Activated naive CD4-positive, alpha-beta T cell treated with anti-CD3 and anti-CD28 coated beads, Interleukin-2, amount 10 ng/mL, durations not matched to agents 7 days and 5 days (primary cell): ENCODE measurements at regions not wholly inside any gene's neighbourhood (a gene's known extent, or its start where the extent isn't known, plus 50 kb on each side); places are given as distances from the start of the nearest gene placed in this dataset.
"Not testable (repeated sequence)": the region's sequence is repeated elsewhere in the genome, so short reads cannot be mapped to it uniquely, and the experiment has no call there.

Source experiments
- CTCF ChIA-PET: fragments of 350-600 bp; sonication (Branson Sonifier 250); formaldehyde crosslinking; loops from one replicate; lab custom pipeline; 2021; ENCODE audit warnings: antibody characterized with exemption; lab: Charles Lee
- DNase-seq: peaks from one replicate; pipeline ENCODE4 v3.0.0-alpha.2; 2020
- H3K27ac Mint-ChIP-seq: one replicate; pipeline ENCODE4 v1.8.0; 2021; ENCODE audit warnings: mild to moderate bottlenecking, moderate library complexity, mixed read lengths
- H3K27me3 Mint-ChIP-seq: one replicate; pipeline ENCODE4 v1.8.0; 2021; ENCODE audit warnings: mild to moderate bottlenecking, mixed read lengths
- H3K36me3 Mint-ChIP-seq: one replicate; pipeline ENCODE4 v1.8.0; 2021; ENCODE audit warnings: mixed read lengths
- H3K4me1 Mint-ChIP-seq: one replicate; pipeline ENCODE4 v1.8.0; 2021; ENCODE audit warnings: mixed read lengths
- H3K4me3 Mint-ChIP-seq: one replicate; pipeline ENCODE4 v1.8.0; 2021; ENCODE audit warnings: mild to moderate bottlenecking, moderate library complexity, mixed read lengths
- H3K9me3 Mint-ChIP-seq: one replicate; pipeline ENCODE4 v1.8.0; 2021; ENCODE audit warnings: mixed read lengths

DNA sequence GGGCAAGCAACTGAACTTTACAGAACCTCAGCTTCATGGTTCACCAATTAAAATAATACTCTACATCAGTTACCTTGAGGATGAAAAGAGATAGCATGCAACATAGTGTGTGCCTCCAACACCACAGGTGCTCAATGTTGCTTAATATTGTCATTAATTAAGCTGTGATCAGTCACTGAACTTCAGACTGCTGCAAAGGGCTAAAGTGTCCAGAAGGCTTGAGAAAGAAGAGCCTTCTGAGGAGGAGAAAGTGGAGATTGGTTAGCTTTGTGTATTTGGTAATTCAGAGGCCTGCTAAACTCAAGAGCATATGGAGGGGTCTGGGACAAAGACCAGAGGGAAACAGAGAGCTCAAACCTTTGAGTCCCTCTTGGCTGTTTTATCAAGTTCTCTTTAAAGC lies 66.3 kb upstream of the SELENOP start:
- no peak overlapping the region for H3K27ac Mint-ChIP-seq
- no peak for DNase-seq
- no peaks in the 10 kb centered on the region for H3K36me3 Mint-ChIP-seq
- CTCF ChIA-PET, result no interaction called here
- no peaks in the 10 kb centered on the region for H3K9me3 Mint-ChIP-seq
- peaks cover 8% of the 10 kb centered on the region for H3K27me3 Mint-ChIP-seq
- H3K4me3 Mint-ChIP-seq, result no peak overlapping the region
- H3K4me1 Mint-ChIP-seq, result peaks cover 11% of the 10 kb centered on the region

DNA sequence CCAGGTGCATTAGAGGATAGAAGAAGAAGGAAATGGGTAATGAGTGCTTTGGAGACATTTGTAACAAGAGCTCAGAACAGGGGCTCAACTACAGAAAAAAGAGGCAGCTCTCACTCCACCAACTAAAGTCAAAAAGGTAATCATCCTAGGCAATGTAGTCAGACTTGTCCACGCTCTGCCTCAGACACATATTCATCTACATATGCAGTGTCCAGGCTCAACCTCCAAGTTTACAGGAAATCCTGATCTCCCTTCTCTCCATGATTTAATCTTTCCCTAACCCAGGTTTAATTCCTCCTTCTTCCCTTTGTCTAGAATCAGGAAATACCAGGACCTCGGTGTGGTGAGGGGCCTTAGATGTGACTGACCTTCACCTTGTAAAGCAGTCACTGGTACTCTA lies 65.7 kb upstream of the SELENOP start:
- CTCF ChIA-PET, result no interaction called here
- Mint-ChIP-seq H3K27me3 (peaks cover 8% of the 10 kb centered on the region), H3K9me3 (no peaks in the 10 kb centered on the region), H3K4me1 (peaks cover 11% of the 10 kb centered on the region), H3K27ac (no peak overlapping the region), H3K4me3 (no peak overlapping the region), H3K36me3 (no peaks in the 10 kb centered on the region)
- no peak for DNase-seq

DNA sequence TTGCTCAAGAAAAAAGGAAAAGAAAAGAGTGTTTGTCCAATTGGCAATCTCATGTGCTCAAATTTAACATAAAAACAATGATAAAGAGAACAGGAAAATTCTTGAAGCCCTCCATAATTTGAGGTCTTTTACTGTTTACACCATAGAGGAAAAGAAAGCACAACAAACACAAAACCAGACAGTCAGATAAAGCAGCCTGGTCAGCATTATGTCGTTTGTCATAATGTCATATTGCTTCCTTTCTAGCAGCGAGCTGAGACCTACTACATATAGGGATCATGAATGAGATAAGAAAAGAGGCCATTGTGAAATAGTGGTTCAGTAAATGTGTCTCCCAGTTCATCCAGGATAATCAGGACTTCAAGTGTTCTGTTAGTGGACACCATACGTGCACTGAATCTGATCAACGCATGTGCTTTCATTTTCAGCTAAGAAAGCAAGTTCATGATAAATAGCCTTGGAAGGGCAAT lies 64.7 kb upstream of the SELENOP start:
- no peak overlapping the region for H3K27ac Mint-ChIP-seq
- no peaks in the 10 kb centered on the region for H3K9me3 Mint-ChIP-seq
- H3K4me3 Mint-ChIP-seq, result no peak overlapping the region
- no peaks in the 10 kb centered on the region for H3K36me3 Mint-ChIP-seq
- CTCF ChIA-PET, result interaction anchor here (0.7 kb wide), 1 partner anchor 648 kb away, joined by 3 read pairs; no protein-coding TSS in a partner anchor
- H3K4me1 Mint-ChIP-seq, result peaks cover 11% of the 10 kb centered on the region
- peaks cover 15% of the 10 kb centered on the region for H3K27me3 Mint-ChIP-seq
- DNase-seq, result no peak

DNA sequence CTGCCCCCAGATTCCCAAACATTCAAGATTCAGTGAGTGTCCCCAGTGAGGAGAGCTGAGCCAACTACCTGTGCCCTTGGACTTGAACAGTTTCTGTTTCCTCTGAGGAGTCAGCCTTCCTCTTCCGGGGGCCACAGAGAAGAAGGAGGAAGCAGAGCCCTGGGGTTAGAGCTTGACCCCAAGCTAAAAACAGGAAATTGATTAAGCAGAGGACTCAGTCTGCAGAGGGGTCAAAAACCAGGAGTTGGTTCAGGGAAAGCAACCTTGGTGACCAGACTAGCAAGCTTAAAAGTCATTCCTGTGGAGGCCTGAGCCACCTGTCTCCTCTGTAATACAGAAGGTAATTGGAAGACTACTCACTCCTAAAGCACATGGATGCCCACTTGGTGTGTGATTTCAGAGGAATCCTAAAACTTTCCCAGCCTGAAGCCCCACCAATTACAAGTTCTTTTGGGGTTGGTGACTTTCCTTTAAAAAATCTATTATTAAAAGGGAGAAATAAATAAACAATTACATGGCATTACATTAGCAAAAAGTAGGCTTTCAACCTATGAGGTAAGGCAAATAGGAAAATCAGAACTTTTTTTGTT lies 64.2 kb upstream of the SELENOP start:
- Mint-ChIP-seq H3K27ac (no peak overlapping the region), H3K9me3 (no peaks in the 10 kb centered on the region), H3K4me3 (no peak overlapping the region), H3K4me1 (peaks cover 11% of the 10 kb centered on the region), H3K27me3 (peaks cover 12% of the 10 kb centered on the region), H3K36me3 (no peaks in the 10 kb centered on the region)
- DNase-seq, result no peak
- CTCF ChIA-PET, result no interaction called here

DNA sequence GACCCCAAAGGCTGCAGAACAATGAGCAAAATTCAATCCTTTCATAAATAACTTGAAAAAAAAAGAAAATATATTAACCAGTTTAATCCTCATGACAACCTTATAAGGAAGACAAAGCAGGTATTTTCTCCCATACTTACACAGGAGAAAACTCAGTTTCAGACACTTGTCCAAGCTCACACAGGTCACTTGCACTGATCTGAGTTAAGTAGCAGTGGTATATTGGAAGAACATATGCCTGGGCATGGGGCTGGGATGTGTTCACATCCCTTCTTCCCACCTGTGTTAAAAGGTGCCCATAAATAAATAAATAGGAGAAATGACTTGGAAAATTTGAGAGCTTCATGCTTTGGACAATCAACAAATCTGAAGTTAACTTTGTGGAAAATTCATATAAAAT lies 63.5 kb upstream of the SELENOP start:
- Mint-ChIP-seq H3K9me3 (no peaks in the 10 kb centered on the region), H3K27ac (no peak overlapping the region), H3K4me1 (peaks cover 11% of the 10 kb centered on the region), H3K4me3 (no peak overlapping the region), H3K36me3 (no peaks in the 10 kb centered on the region), H3K27me3 (peaks cover 18% of the 10 kb centered on the region)
- DNase-seq, result no peak
- CTCF ChIA-PET, result interaction anchor here (1.3 kb wide), 1 partner anchor 14 kb away, joined by 7 read pairs; no protein-coding TSS in a partner anchor

DNA sequence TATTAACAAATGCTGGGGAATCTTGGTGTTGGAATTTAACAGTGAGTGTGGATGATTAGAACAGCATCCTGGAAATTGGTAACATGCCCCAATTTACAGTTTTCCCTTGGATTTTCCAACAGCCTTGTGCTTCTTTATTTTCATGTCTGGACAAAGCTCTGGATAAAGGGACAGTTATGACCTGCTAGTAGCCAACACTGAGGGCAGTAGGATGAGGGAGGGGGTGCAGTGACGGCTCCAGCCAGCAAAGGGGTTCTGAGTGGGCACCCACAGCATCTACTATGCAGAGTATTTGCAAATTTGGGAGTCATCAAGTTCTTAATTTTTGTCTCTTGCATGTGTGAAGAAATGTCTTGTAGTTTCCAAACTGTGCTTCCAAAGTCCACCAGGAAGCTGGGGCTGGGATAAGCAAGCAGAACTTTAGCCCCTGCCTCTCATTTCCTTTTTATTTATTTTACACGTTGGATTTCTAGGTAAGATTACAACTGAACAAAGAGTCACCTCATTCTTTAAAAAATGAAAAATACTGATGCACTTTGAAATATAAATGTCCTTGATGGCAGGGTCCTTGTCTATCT lies 63.0 kb upstream of the SELENOP start:
- Mint-ChIP-seq H3K27ac (no peak overlapping the region), H3K27me3 (peaks cover 20% of the 10 kb centered on the region), H3K9me3 (no peaks in the 10 kb centered on the region), H3K4me1 (peaks cover 11% of the 10 kb centered on the region), H3K36me3 (no peaks in the 10 kb centered on the region), H3K4me3 (no peak overlapping the region)
- CTCF ChIA-PET, result interaction anchor here (1.3 kb wide), 1 partner anchor 15 kb away, joined by 7 read pairs; no protein-coding TSS in a partner anchor
- DNase-seq, result no peak

DNA sequence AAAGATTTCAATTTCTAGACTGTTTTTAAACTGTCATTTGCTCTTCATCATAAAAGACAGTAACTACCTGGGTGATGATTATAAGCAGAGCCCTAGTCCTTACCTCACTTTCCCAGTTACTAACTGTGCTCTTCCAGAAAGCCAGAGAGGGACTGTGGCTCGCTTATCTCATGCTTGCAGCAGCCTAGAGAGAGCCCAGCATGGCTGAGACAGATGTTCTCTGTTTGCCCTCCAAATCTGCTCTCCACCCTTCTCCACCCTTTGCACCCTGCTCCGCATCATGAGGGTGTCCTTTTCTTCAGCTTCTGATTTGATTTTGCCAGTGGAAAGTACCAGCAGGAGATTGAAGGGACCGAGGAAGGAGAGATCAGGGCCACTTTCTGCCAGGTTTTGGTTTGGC lies 61.2 kb upstream of the SELENOP start:
- Mint-ChIP-seq H3K9me3 (peaks cover 2% of the 10 kb centered on the region), H3K4me3 (no peak overlapping the region), H3K27ac (no peak overlapping the region), H3K4me1 (peaks cover 11% of the 10 kb centered on the region), H3K27me3 (peaks cover 20% of the 10 kb centered on the region), H3K36me3 (no peaks in the 10 kb centered on the region)
- DNase-seq, result no peak
- CTCF ChIA-PET, result no interaction called here

DNA sequence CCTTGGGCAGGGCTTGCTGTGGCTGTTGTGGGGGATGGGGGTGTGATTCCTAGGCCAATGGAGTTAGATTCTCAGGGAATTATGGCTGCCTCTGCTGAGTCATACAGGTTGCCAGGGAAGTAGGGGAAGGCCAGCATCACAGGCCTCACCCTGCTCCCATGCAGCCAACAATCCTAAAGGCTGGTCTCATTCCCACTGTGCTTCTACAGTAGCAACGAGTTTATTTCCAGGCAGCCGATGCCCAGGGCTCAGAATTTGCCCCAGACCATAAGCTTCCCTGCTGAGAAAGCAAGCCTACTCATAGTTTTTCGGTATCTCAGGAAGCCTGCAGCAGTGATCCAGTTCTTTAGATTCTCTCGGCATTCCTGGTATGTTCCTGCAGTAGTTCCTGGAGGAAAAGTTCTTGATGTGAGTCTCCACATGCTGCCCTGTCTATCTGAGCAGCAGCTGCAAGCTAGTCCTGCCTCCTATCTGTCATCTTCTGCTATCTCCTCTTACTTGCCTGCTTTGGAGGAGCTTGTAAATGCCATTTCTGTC lies 59.3 kb upstream of the SELENOP start:
- H3K9me3 Mint-ChIP-seq, result peaks cover 2% of the 10 kb centered on the region
- DNase-seq, result no peak
- CTCF ChIA-PET, result interaction anchor here (0.6 to 1.0 kb wide), 2 partner anchors 19 to 192 kb away, joined by 3 read pairs; no protein-coding TSS in a partner anchor
- no peak overlapping the region for H3K4me3 Mint-ChIP-seq
- H3K27me3 Mint-ChIP-seq, result peaks cover 27% of the 10 kb centered on the region
- peaks cover 5% of the 10 kb centered on the region for H3K4me1 Mint-ChIP-seq
- H3K27ac Mint-ChIP-seq, result no peak overlapping the region
- H3K36me3 Mint-ChIP-seq, result no peaks in the 10 kb centered on the region

DNA sequence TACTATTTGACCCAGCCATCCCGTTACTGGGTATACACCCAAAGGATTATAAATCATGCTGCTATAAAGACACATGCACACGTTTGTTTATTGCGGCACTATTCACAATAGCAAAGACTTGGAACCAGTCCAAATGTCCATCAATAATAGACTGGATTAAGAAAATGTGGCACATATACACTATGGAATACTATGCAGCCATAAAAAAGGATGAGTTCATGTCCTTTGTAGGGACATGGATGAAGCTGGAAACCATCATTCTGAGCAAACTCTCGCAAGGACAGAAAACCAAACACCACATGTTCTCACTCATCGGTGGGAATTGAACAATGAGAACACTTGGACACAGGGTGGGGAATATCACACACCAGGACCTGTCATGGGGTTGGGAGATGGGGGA lies 56.7 kb upstream of the SELENOP start:
- peaks cover 24% of the 10 kb centered on the region for H3K27me3 Mint-ChIP-seq
- H3K36me3 Mint-ChIP-seq, CTCF ChIA-PET, H3K9me3 Mint-ChIP-seq, H3K4me1 Mint-ChIP-seq, H3K4me3 Mint-ChIP-seq, H3K27ac Mint-ChIP-seq, DNase-seq: not testable (repeated sequence)

DNA sequence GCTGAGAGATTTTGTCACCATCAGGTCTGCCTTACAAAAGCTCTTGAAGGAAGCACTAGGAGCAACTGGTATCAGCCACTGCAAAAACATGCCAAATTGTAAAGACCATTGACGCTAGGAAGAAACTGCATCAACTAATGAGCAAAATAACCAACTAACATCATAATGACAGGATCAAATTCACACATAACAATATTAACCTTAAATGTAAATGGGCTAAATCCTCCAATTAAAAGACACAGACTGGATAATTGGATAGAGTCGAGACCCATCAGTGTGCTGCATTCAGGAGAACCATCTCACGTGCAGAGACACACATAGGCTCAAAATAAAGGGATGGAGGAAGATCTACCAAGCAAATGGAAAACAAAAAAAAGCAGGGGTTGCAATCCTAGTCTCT lies 53.1 kb upstream of the SELENOP start:
- DNase-seq, CTCF ChIA-PET: not testable (repeated sequence)
- peaks cover 13% of the 10 kb centered on the region for H3K27me3 Mint-ChIP-seq

More for the DNA sequence above, 53.1 kb upstream of the SELENOP start:
- not testable (repeated sequence) for H3K4me3 Mint-ChIP-seq, H3K27ac Mint-ChIP-seq, H3K36me3 Mint-ChIP-seq, H3K9me3 Mint-ChIP-seq, H3K4me1 Mint-ChIP-seq
